ACC112 (cell line): ENCODE measurements at regions not wholly inside any gene's neighbourhood (a gene's known extent, or its start where the extent isn't known, plus 50 kb on each side); places are given as distances from the start of the nearest gene placed in this dataset.

Source experiments
- H2AFZ ChIP-seq: fragments of 200-600 bp; sonication (generic); one replicate; pipeline ENCODE4 v1.6.0; 2017; ENCODE audit warnings: antibody characterized with exemption, low read length; ENCODE audit not compliant: unreplicated experiment
- H3K27ac ChIP-seq: fragments of 200-600 bp; sonication (generic); 2 replicates; pipeline ENCODE4 v1.5.1; 2014; ENCODE audit warnings: low read depth, mild to moderate bottlenecking, antibody characterized with exemption, low read length, moderate library complexity
- H3K27me3 ChIP-seq: fragments of 200-600 bp; sonication (generic); 2 replicates; pipeline ENCODE4 v1.6.1; 2014; ENCODE audit warnings: mild to moderate bottlenecking, antibody characterized with exemption, low read length, moderate library complexity, mixed read lengths; ENCODE audit not compliant: insufficient read depth
- H3K36me3 ChIP-seq: fragments of 200-600 bp; sonication (generic); 2 replicates; pipeline ENCODE4 v1.6.1; 2016; ENCODE audit warnings: mild to moderate bottlenecking, antibody characterized with exemption, low read length, moderate library complexity, mixed read lengths; ENCODE audit not compliant: insufficient read depth
- H3K4me1 ChIP-seq: fragments of 200-600 bp; sonication (generic); one replicate; pipeline ENCODE4 v1.6.1; 2016; ENCODE audit warnings: low read length, mixed read lengths; ENCODE audit not compliant: insufficient read depth, unreplicated experiment, control insufficient read depth
- H3K4me3 ChIP-seq: fragments of 200-600 bp; sonication (generic); 2 replicates; pipeline ENCODE4 v1.5.1; 2014; ENCODE audit warnings: mild to moderate bottlenecking, low read depth, low read length
- H3K79me2 ChIP-seq: fragments of 200-600 bp; sonication (generic); one replicate; pipeline ENCODE4 v1.6.0; 2016; ENCODE audit warnings: low read length; ENCODE audit not compliant: control insufficient read depth, unreplicated experiment, insufficient read depth

GRCh38 chr3:28752290-28752689, 403.7 kb upstream of the AZI2 start:
- Histone ChIP-seq H3K27ac (no peak overlapping the region), H2AFZ (no peak overlapping the region), H3K4me1 (no peaks in the 10 kb centered on the region), H3K27me3 (no peaks in the 10 kb centered on the region), H3K36me3 (no peaks in the 10 kb centered on the region), H3K4me3 (no peak overlapping the region), H3K79me2 (no peaks in the 10 kb centered on the region)

DNA sequence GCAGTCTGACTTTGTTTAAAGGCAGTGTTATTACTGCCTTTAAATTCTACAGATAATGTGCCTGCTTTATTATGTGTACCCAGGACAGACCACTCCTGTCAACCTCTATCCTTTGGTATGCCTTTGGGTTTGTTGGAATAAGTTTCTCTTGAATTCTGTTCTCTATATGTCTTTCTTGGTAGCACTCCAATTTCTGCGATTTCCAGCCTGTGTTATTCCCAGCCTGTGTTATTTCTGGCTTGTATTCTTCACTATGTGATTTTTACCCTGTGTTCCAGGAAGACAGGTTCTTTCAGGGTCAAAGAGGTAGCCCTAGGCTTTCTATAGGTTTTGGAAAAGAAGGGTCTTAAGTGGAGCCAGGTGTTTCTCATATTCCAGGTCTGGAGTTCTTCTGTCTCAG, 407.4 kb upstream of the AZI2 start:
- Histone ChIP-seq H3K4me1 (no peaks in the 10 kb centered on the region), H3K27me3 (peaks cover 11% of the 10 kb centered on the region; the same call in 1 of the 2 replicates), H3K36me3 (no peaks in the 10 kb centered on the region), H3K79me2 (no peaks in the 10 kb centered on the region), H3K27ac (no peak overlapping the region), H3K4me3 (no peak overlapping the region), H2AFZ (no peak overlapping the region)

DNA sequence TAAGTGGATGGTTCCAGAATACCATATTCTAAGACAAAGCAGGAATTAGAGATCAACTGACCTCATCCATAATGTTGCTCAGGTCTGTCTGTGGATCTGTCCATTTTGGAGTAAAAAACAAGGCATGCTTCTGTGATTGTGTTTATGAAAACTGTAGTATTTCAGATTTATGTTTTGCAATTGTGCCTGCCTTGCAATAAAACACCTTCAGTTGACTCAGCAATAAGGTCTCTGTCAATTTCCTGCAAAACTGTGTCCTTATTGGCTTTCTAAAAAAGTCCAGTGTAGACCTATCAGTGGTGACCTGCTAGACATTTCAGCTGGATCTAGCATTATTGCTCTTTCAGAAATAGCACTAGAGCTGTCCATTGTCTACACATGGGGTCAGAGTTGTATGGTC, 409.5 kb upstream of the AZI2 start:
- Histone ChIP-seq H3K36me3 (no peaks in the 10 kb centered on the region), H2AFZ (no peak overlapping the region), H3K4me3 (no peak overlapping the region), H3K27ac (no peak overlapping the region), H3K27me3 (peaks cover 17% of the 10 kb centered on the region; the same call in 1 of the 2 replicates), H3K79me2 (no peaks in the 10 kb centered on the region), H3K4me1 (no peaks in the 10 kb centered on the region)

DNA sequence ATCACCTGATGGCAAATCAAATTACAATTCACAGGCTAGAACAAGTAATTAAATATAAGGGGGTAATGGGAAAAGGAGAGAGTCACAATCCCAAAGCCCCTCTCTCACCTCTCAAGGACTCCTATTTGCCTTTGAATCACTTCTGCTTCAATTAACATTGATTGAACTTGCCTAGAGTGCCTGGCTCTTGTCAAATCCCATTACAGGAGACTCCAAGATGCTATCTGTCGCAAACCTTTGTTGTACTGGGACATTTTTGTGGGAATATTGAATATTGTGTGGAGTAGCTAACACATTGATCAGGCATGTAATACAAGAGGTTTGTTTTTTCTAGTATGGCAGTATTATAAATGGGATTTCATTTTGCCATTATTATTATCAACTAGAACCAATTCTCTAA, 412.8 kb upstream of the AZI2 start:
- H3K36me3 ChIP-seq = no peaks in the 10 kb centered on the region
- H3K27ac ChIP-seq = no peak overlapping the region
- H2AFZ ChIP-seq = no peak overlapping the region
- no peak overlapping the region for H3K4me3 ChIP-seq
- H3K79me2 ChIP-seq = no peaks in the 10 kb centered on the region
- peaks cover 30% of the 10 kb centered on the region; the same call in 1 of the 2 replicates for H3K27me3 ChIP-seq
- no peaks in the 10 kb centered on the region for H3K4me1 ChIP-seq

- Histone ChIP-seq H3K4me3 (no peak overlapping the region), H3K36me3 (no peaks in the 10 kb centered on the region), H3K27ac (no peak overlapping the region), H3K27me3 (peaks cover 26% of the 10 kb centered on the region; the same call in 1 of the 2 replicates), H3K79me2 (no peaks in the 10 kb centered on the region), H3K4me1 (no peaks in the 10 kb centered on the region), H2AFZ (no peak overlapping the region)
These were observed 416.6 kb upstream of the AZI2 start for GRCh38 chr3:28765194-28765593.

DNA sequence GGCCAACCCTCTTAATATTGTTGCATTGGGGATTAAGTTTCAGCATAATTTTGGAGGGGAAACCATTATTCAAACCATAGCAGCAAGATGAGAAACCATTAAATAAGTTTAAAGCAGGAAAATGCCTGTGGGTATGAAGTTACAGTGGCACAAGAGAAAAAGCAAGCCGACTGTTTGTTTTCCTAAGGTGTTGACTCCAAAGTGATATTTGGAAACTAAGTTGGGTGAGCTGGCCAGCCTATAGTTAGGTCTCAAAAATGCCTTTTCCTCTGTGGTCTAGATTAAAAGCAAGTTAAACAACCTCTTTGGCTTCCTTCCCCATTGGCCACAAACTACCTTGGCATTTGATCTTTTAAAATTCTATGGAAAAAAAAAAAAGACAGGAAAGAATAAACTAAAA, 419.8 kb upstream of the AZI2 start:
- H3K79me2 ChIP-seq = no peaks in the 10 kb centered on the region
- H3K27me3 ChIP-seq = peaks cover 17% of the 10 kb centered on the region; the same call in 1 of the 2 replicates
- H3K36me3 ChIP-seq = no peaks in the 10 kb centered on the region
- H3K27ac ChIP-seq = no peak overlapping the region
- no peak overlapping the region for H2AFZ ChIP-seq
- no peak overlapping the region for H3K4me3 ChIP-seq
- H3K4me1 ChIP-seq = no peaks in the 10 kb centered on the region

- Histone ChIP-seq H3K27ac (no peak overlapping the region), H3K27me3 (peaks cover 31% of the 10 kb centered on the region), H3K79me2 (no peaks in the 10 kb centered on the region), H3K36me3 (no peaks in the 10 kb centered on the region), H3K4me3 (no peak overlapping the region), H3K4me1 (no peaks in the 10 kb centered on the region), H2AFZ (no peak overlapping the region)
These were observed 429.3 kb upstream of the AZI2 start for GRCh38 chr3:28777806-28778475.

DNA sequence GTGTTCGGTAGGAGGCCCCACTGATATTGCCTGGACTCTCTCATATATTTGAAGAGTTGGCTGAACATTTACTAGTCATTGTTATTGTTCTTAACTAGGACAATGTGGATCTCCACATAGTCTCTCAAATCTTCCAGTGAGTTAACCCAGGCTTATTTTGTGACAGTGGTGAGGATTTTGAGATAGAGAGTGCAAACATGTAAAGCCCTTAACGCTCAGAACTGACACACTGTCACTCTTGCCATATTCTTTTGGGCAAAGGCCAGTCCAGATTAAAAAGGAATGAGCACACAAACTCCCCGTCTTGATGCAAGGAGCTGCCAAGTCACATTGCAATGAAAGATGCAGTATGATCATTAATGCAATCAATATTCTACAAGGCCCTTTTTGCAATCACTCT, 431.9 kb upstream of the AZI2 start:
- no peaks in the 10 kb centered on the region for H3K4me1 ChIP-seq
- no peak overlapping the region for H3K27ac ChIP-seq
- H3K27me3 ChIP-seq = peaks cover 31% of the 10 kb centered on the region
- H2AFZ ChIP-seq = no peak overlapping the region
- no peak overlapping the region for H3K4me3 ChIP-seq
- H3K79me2 ChIP-seq = no peaks in the 10 kb centered on the region
- no peaks in the 10 kb centered on the region for H3K36me3 ChIP-seq

GRCh38 chr3:28781053-28781452, 432.4 kb upstream of the AZI2 start:
- Histone ChIP-seq H3K36me3 (no peaks in the 10 kb centered on the region), H3K27ac (no peak overlapping the region), H3K79me2 (no peaks in the 10 kb centered on the region), H3K4me3 (no peak overlapping the region), H2AFZ (no peak overlapping the region), H3K27me3 (peaks cover 31% of the 10 kb centered on the region), H3K4me1 (no peaks in the 10 kb centered on the region)

- Histone ChIP-seq H3K79me2 (no peaks in the 10 kb centered on the region), H3K4me1 (no peaks in the 10 kb centered on the region), H3K36me3 (no peaks in the 10 kb centered on the region), H3K4me3 (no peak overlapping the region), H3K27me3 (no peaks in the 10 kb centered on the region; the same call in 1 of the 2 replicates), H3K27ac (no peak overlapping the region), H2AFZ (no peak overlapping the region)
These were observed 437.8 kb upstream of the AZI2 start for GRCh38 chr3:28786446-28786845.

DNA sequence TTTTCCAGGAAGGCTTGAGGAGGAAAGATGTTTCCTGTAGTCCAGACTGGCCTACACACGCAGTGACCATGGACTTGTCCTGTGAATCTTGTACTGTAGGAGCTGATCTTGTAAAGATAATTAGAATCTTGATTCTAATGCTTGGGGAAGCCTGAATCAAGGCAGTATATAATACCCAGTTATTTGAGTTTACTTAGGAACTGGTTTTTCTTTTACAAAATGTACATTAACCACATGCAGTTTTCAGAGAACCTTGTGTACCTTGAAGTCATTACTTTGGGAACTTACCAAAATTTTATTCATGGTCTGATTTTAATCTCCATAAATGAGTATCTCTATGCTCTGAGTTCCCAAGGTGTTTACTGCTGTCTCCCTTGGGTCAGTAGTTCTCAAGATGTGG, 439.9 kb upstream of the AZI2 start:
- Histone ChIP-seq H2AFZ (no peak overlapping the region), H3K27ac (no peak overlapping the region), H3K4me3 (no peak overlapping the region), H3K79me2 (no peaks in the 10 kb centered on the region), H3K4me1 (no peaks in the 10 kb centered on the region), H3K27me3 (no peaks in the 10 kb centered on the region), H3K36me3 (no peaks in the 10 kb centered on the region)
